GM03348 (cell line): ENCODE measurements at regions not wholly inside any gene's neighbourhood (a gene's known extent, or its start where the extent isn't known, plus 50 kb on each side); places are given as distances from the start of the nearest gene placed in this dataset.

Experiments used
- DNase-seq: peaks from one replicate; pipeline ENCODE4 v3.0.0; 2012; ENCODE audit warnings: low spot score

GRCh38 chr22:27624705-27625104 lies 176.9 kb downstream of the MN1 start:
- DNase-seq: no peak

GRCh38 chr22:27625769-27626674 lies 175.5 kb downstream of the MN1 start:
- DNase-seq: no peak

GRCh38 chr22:27626675-27627443 lies 174.7 kb downstream of the MN1 start:
- DNase-seq: no peak

- DNase-seq: no peak
These were observed 174.1 kb downstream of the MN1 start for GRCh38 chr22:27627444-27627833.

GRCh38 chr22:27627901-27628300 lies 173.7 kb downstream of the MN1 start:
- no peak for DNase-seq

GRCh38 chr22:27628341-27628740 lies 173.2 kb downstream of the MN1 start:
- no peak for DNase-seq

GRCh38 chr22:27628891-27629631 lies 172.5 kb downstream of the MN1 start:
- no peak for DNase-seq

- DNase-seq: no peak
These were observed 171.5 kb downstream of the MN1 start for GRCh38 chr22:27629908-27630673.

GRCh38 chr22:27630754-27631153 lies 170.8 kb downstream of the MN1 start:
- DNase-seq: no peak

- DNase-seq: no peak
These were observed 169.9 kb downstream of the MN1 start for GRCh38 chr22:27631641-27632040.

GRCh38 chr22:27632451-27633295 lies 168.9 kb downstream of the MN1 start:
- DNase-seq: no peak

GRCh38 chr22:27633296-27633871 lies 168.2 kb downstream of the MN1 start:
- DNase-seq: no peak

GRCh38 chr22:27634043-27634740 lies 167.4 kb downstream of the MN1 start:
- no peak for DNase-seq

- no peak for DNase-seq
These were observed 166.1 kb downstream of the MN1 start for GRCh38 chr22:27635435-27635834.

- no peak for DNase-seq
These were observed 165.7 kb downstream of the MN1 start for GRCh38 chr22:27635852-27636251.

GRCh38 chr22:27636716-27637508 lies 164.6 kb downstream of the MN1 start:
- no peak for DNase-seq

- DNase-seq: peak; percentile 49
These were observed 164.0 kb downstream of the MN1 start for GRCh38 chr22:27637604-27638003.

GRCh38 chr22:27638329-27639233 lies 163.0 kb downstream of the MN1 start:
- DNase-seq: no peak
